SK-N-MC (cell line): ENCODE measurements at regions not wholly inside any gene's neighbourhood (a gene's known extent, or its start where the extent isn't known, plus 50 kb on each side); places are given as distances from the start of the nearest gene placed in this dataset.

ENCODE experiments used
- EZH2 ChIP-seq: fragments of 200-600 bp; sonication (generic); IDR thresholded peaks from one replicate; pipeline ENCODE4 v1.6.1; 2017; ENCODE audit warnings: antibody characterized with exemption
- POLR2AphosphoS5 ChIP-seq: IDR thresholded peaks from 2 replicates; pipeline ENCODE4 v1.6.1; 2012; ENCODE audit warnings: mild to moderate bottlenecking, low read depth, low read length, borderline replicate concordance

- TF ChIP-seq POLR2AphosphoS5: no peak
- TF ChIP-seq EZH2: no peak
Observed at GRCh38 chr11:109553284-109553683, 131.3 kb downstream of the C11orf87 start.
